CD4-positive, alpha-beta T cell (primary cell): ENCODE measurements at regions not wholly inside any gene's neighbourhood (a gene's known extent, or its start where the extent isn't known, plus 50 kb on each side); places are given as distances from the start of the nearest gene placed in this dataset.

ENCODE experiments used
- ATAC-seq: fragments of 200-7000 bp; cut with Tn5 transposase; one replicate; pipeline ENCODE4 v1.10.0; 2022; ENCODE audit warnings: mild to moderate bottlenecking; ENCODE audit not compliant: poor library complexity
- CTCF ChIA-PET: fragments of 350-600 bp; sonication (Branson Sonifier 250); formaldehyde crosslinking; loops from one replicate; lab custom pipeline; 2021; ENCODE audit warnings: antibody characterized with exemption, inconsistent platforms; lab: Charles Lee
- POLR2A ChIA-PET: fragments of 350-600 bp; sonication (Branson Sonifier 250); formaldehyde crosslinking; loops from one replicate; lab custom pipeline; 2021; ENCODE audit warnings: antibody characterized with exemption, inconsistent platforms; lab: Charles Lee
- DNase-seq, 14 experiments: peaks; one replicate each; pipeline ENCODE4 v3.0.0-alpha.2; 2013 to 2020; ENCODE audit warnings: mixed read lengths in 2 of 14
- H3K27ac ChIP-seq, 2 donors: one replicate each; pipeline versions ENCODE4 v1.5.1 to v1.7.0; 2013; ENCODE audit warnings: low read length in 2 of 2, low read depth in 1 of 2, mild to moderate bottlenecking in 1 of 2
- H3K27me3 ChIP-seq, 2 experiments: 1 replicate in 1 of 2; 2 replicates in 1 of 2; pipeline versions ENCODE4 v1.6.1 to v1.7.0; 2013; ENCODE audit warnings: low read length in 2 of 2, control low read depth in 1 of 2, mild to moderate bottlenecking in 1 of 2, moderate library complexity in 1 of 2; ENCODE audit not compliant: insufficient read depth in 2 of 2, control insufficient read depth in 1 of 2
- H3K36me3 ChIP-seq: one replicate; pipeline ENCODE4 v1.6.1; 2013; ENCODE audit warnings: low read length, control low read depth; ENCODE audit not compliant: insufficient read depth
- H3K4me1 ChIP-seq: one replicate; pipeline ENCODE4 v1.6.1; 2013; ENCODE audit warnings: low read length, control low read depth; ENCODE audit not compliant: insufficient read depth
- H3K4me3 ChIP-seq: one replicate; pipeline ENCODE4 v1.5.1; 2013; ENCODE audit warnings: mild to moderate bottlenecking, low read length, moderate library complexity
- H3K9me3 ChIP-seq, 2 experiments: 1 replicate in 1 of 2; 2 replicates in 1 of 2; pipeline versions ENCODE4 v1.6.1 to v1.7.0; 2013; ENCODE audit warnings: low read length in 2 of 2, mild to moderate bottlenecking in 2 of 2, control low read depth in 1 of 2, moderate library complexity in 1 of 2; ENCODE audit not compliant: control insufficient read depth in 1 of 2, insufficient read depth in 1 of 2
- H3K27ac Mint-ChIP-seq: one replicate; pipeline ENCODE4 v1.8.0; 2020; ENCODE audit warnings: mixed read lengths
- H3K27me3 Mint-ChIP-seq: one replicate; pipeline ENCODE4 v1.8.0; 2021; ENCODE audit warnings: mixed read lengths
- H3K36me3 Mint-ChIP-seq: one replicate; pipeline ENCODE4 v1.8.0; 2021; ENCODE audit warnings: low read depth, mixed read lengths
- H3K4me1 Mint-ChIP-seq: one replicate; pipeline ENCODE4 v1.8.0; 2021; ENCODE audit warnings: low read depth, mixed read lengths
- H3K4me3 Mint-ChIP-seq: one replicate; pipeline ENCODE4 v1.8.0; 2020; ENCODE audit warnings: mild to moderate bottlenecking, mixed read lengths
- H3K9me3 Mint-ChIP-seq: one replicate; pipeline ENCODE4 v1.8.0; 2020; ENCODE audit warnings: mixed read lengths
- intact Hi-C, 2 experiments: fragments of 100-400 bp; cut with DNase I in 1 of 2; cut with micrococcal nuclease in 1 of 2; formaldehyde crosslinking; loops; one replicate each; pipeline versions ENCODE4 v1.15.1 to v1.9.0; 2023 to 2025; cut with DNase I, micrococcal nuclease
- TF ChIP-seq, protein P1 (sequence below): fragments of 200-600 bp; IDR thresholded peaks from one replicate; pipeline ENCODE4 v1.8.0; 2022; ENCODE audit warnings: antibody characterized with exemption, mild to moderate bottlenecking

- Mint-ChIP-seq H3K36me3 (no peaks in the 10 kb centered on the region), H3K27ac (no peak overlapping the region), H3K4me1 (no peaks in the 10 kb centered on the region), H3K4me3 (no peak overlapping the region), H3K9me3 (no peaks in the 10 kb centered on the region), H3K27me3 (peaks cover 9% of the 10 kb centered on the region)
- TF ChIP-seq, protein P1, sequence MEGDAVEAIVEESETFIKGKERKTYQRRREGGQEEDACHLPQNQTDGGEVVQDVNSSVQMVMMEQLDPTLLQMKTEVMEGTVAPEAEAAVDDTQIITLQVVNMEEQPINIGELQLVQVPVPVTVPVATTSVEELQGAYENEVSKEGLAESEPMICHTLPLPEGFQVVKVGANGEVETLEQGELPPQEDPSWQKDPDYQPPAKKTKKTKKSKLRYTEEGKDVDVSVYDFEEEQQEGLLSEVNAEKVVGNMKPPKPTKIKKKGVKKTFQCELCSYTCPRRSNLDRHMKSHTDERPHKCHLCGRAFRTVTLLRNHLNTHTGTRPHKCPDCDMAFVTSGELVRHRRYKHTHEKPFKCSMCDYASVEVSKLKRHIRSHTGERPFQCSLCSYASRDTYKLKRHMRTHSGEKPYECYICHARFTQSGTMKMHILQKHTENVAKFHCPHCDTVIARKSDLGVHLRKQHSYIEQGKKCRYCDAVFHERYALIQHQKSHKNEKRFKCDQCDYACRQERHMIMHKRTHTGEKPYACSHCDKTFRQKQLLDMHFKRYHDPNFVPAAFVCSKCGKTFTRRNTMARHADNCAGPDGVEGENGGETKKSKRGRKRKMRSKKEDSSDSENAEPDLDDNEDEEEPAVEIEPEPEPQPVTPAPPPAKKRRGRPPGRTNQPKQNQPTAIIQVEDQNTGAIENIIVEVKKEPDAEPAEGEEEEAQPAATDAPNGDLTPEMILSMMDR: no peak
- H3K36me3 ChIP-seq: no peaks in the 10 kb centered on the region
- CTCF ChIA-PET: no interaction called here
- no peaks in the 10 kb centered on the region for H3K4me1 ChIP-seq
- no peak for ATAC-seq
- H3K9me3 ChIP-seq: no peaks in the 10 kb centered on the region
- H3K27me3 ChIP-seq: no peaks in the 10 kb centered on the region
- no peak overlapping the region for H3K4me3 ChIP-seq
- no peak for DNase-seq
- no peak overlapping the region for H3K27ac ChIP-seq
- POLR2A ChIA-PET: no interaction called here
- intact Hi-C loops: no loop called here
Measured at GRCh38 chr14:30427401-30427800, 131.6 kb upstream of the G2E3 start.

DNA sequence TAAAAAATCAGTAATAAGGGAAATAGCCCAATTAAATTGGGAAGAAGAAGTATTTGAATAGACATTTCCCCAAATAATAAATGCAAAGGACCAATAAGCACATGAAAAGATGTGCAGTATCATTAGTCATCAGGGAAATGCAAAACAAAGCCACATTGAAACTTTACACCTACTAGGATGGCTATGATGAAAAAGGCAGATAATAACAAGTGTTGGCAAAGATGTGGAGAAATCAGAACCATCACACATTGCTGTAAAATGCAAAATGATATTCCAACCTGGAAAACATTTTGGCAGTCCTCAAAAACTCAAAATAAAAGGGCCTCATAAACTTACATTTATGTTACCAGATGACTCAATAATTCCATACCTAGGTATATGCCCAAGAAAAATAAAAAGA lies 131.1 kb upstream of the G2E3 start:
- Histone ChIP-seq H3K27me3 (no peaks in the 10 kb centered on the region), H3K36me3 (no peaks in the 10 kb centered on the region), H3K4me3 (no peak overlapping the region), H3K4me1 (no peaks in the 10 kb centered on the region), H3K27ac (no peak overlapping the region), H3K9me3 (no peaks in the 10 kb centered on the region)
- ChIA-PET CTCF (no interaction called here), POLR2A (no interaction called here)
- peaks cover 9% of the 10 kb centered on the region for H3K27me3 Mint-ChIP-seq
- no peak overlapping the region for H3K4me3 Mint-ChIP-seq
- no peak for DNase-seq
- TF ChIP-seq, protein P1: no peak
- H3K36me3 Mint-ChIP-seq: no peaks in the 10 kb centered on the region
- H3K9me3 Mint-ChIP-seq: no peaks in the 10 kb centered on the region
- no peaks in the 10 kb centered on the region for H3K4me1 Mint-ChIP-seq
- no peak overlapping the region for H3K27ac Mint-ChIP-seq
- ATAC-seq: no peak
- intact Hi-C loops: no loop called here

- Mint-ChIP-seq H3K4me1 (no peaks in the 10 kb centered on the region), H3K4me3 (no peak overlapping the region), H3K36me3 (no peaks in the 10 kb centered on the region), H3K27ac (no peak overlapping the region), H3K9me3 (no peaks in the 10 kb centered on the region), H3K27me3 (peaks cover 2% of the 10 kb centered on the region)
- CTCF ChIA-PET: no interaction called here
- no peak for DNase-seq
- TF ChIP-seq, protein P1: no peak
- H3K4me3 ChIP-seq: no peak overlapping the region
- no peak overlapping the region for H3K27ac ChIP-seq
- intact Hi-C loops: no loop called here
- POLR2A ChIA-PET: no interaction called here
- H3K36me3 ChIP-seq: no peaks in the 10 kb centered on the region
- H3K9me3 ChIP-seq: no peaks in the 10 kb centered on the region
- no peaks in the 10 kb centered on the region for H3K27me3 ChIP-seq
- H3K4me1 ChIP-seq: no peaks in the 10 kb centered on the region
- no peak for ATAC-seq
Measured at GRCh38 chr14:30431552-30431951, 127.4 kb upstream of the G2E3 start.
